ENCODE measurements at regions not wholly inside any gene's neighbourhood (a gene's known extent, or its start where the extent isn't known, plus 50 kb on each side); places are given as distances from the start of the nearest gene placed in this dataset.

DNA sequence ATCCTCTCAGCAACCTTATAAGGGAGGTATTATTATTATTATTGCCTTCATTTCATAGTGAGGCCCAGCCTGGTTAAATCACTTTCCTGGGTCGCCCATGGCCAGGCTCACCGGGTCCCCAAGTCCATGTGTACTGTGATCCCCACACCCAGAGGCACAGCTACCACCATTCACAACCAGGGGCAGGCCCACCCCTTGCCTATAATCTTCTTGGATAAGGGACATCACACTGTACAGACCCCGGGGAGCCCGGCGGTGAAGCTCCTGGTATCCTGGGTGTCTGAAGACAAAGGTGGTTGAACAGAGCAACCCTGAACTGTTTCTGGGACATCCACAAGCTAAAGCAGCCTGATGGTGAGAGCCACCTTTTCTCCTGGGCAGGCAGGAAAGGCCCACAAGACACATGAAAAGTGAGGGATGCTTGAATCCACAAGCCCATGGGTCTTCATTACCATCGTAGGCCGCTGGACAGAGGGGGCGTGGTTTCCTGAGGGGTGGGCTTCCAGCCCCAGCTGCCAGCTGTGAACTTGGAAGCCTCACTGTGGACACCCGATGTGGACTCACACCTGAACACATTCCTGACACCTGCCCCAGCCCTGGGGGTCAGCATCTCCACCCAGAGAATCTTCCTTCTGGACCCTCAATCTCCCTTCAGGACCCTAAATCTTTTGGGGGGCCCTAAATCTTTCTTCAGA lies 185.5 kb upstream of the PMEPA1 start:
- Histone ChIP-seq H3K4me1 (ENCODE audit: insufficient read depth, low read length) (no peaks in the 10 kb centered on the region), H3K56ac (ENCODE audit: insufficient read length, low read depth, low read length) (no peak overlapping the region), H4K20me1 (ENCODE audit: control insufficient read depth, insufficient read depth, insufficient read length) (no peaks in the 10 kb centered on the region), H3K27ac (ENCODE audit: insufficient read length, low read depth, low read length) (no peak overlapping the region), H2AFZ (ENCODE audit: low read length) (no peak overlapping the region), H3K4me2 (ENCODE audit: insufficient read depth, insufficient read length, low read length) (no peak overlapping the region), H3K4ac (ENCODE audit: low read depth, low read length) (no peak overlapping the region), H3K79me1 (ENCODE audit: insufficient read depth, low read depth, low read length, poor library complexity, severe bottlenecking) (no peaks in the 10 kb centered on the region), H2BK15ac (ENCODE audit: low read depth, low read length) (no peak overlapping the region), H3T11ph (ENCODE audit: low read length) (no peak overlapping the region), H4K8ac (replicated peaks; ENCODE audit: insufficient read length, low read depth, low read length) (no peak overlapping the region), H3K9ac (ENCODE audit: extremely low read depth, insufficient read length, low read length) (no peak overlapping the region), H4K5ac (ENCODE audit: insufficient read length, low read depth, low read length) (no peak overlapping the region), H4K91ac (ENCODE audit: insufficient read length, low read depth, low read length) (no peak overlapping the region), H3K14ac (ENCODE audit: insufficient read depth, low read length) (no peak overlapping the region), H3K27me3 (ENCODE audit: insufficient read depth, low read length) (0 out of 2 replicates have a peak, but pooled peaks cover 2% of the 10 kb centered on the region), H2BK120ac (ENCODE audit: low read depth, low read length, poor library complexity, severe bottlenecking) (no peak overlapping the region), H2AK5ac (ENCODE audit: insufficient read length, low read length) (no peak overlapping the region), H3K23ac (ENCODE audit: insufficient read length, low read depth, low read length) (no peak overlapping the region), H3K79me2 (ENCODE audit: insufficient read depth, low read length) (no peaks in the 10 kb centered on the region), H3K23me2 (ENCODE audit: insufficient read length, low read depth, low read length, poor library complexity, severe bottlenecking) (no peaks in the 10 kb centered on the region), H2BK5ac (ENCODE audit: insufficient read length, low read length) (no peak overlapping the region), H3K9me3 (ENCODE audit: control insufficient read depth, low read depth, low read length) (no peaks in the 10 kb centered on the region), H3K18ac (ENCODE audit: insufficient read length, low read depth, low read length) (no peak overlapping the region), H2BK12ac (ENCODE audit: insufficient read length, low read depth, low read length) (no peak overlapping the region), H2BK20ac (ENCODE audit: low read depth, low read length, poor library complexity, severe bottlenecking) (no peak overlapping the region)
- H3K4me3 Mint-ChIP-seq: no peak overlapping the region
- H3K27me3 Mint-ChIP-seq (ENCODE audit: low read depth): peaks cover 13% of the 10 kb centered on the region
- no peaks in the 10 kb centered on the region for H3K9me3 Mint-ChIP-seq
- no peak for TF ChIP-seq CTCF (conservative IDR thresholded peaks at IDR 0.05)
- no peaks in the 10 kb centered on the region for H3K36me3 Mint-ChIP-seq (ENCODE audit: insufficient read depth in 1 of 3, low read depth in 3 of 3)
- WGBS (ENCODE audit: extremely low coverage, insufficient read length, low lambda C conversion rate): no CpG with 5 or more reads among the region's 9 CpGs
- H3K4me1 Mint-ChIP-seq: peaks cover 24 to 33% of the 10 kb centered on the region in 2 experiments
- no peak for DNase-seq
- H3K27ac Mint-ChIP-seq: no peak overlapping the region
